Smooth muscle cell (in vitro differentiated cells): ENCODE measurements at regions not wholly inside any gene's neighbourhood (a gene's known extent, or its start where the extent isn't known, plus 50 kb on each side); places are given as distances from the start of the nearest gene placed in this dataset.

Experiments
- DNase-seq: peaks from one replicate; lab custom pipeline; 2025; ENCODE audit not compliant: unreplicated experiment; lab: John Stamatoyannopoulos, UW
- H2AFZ ChIP-seq: fragments of 200-600 bp; sonication (generic); 2 replicates; pipeline ENCODE4 v1.6.0; 2016; ENCODE audit warnings: antibody characterized with exemption, low read depth, mild to moderate bottlenecking
- H3F3A ChIP-seq: fragments of 200-600 bp; sonication (generic); 2 replicates; pipeline ENCODE4 v1.6.0; 2017; ENCODE audit warnings: antibody characterized with exemption, low read depth
- H3K27ac ChIP-seq: fragments of 200-600 bp; sonication (generic); 2 replicates; pipeline ENCODE4 v1.5.1; 2016; ENCODE audit warnings: low read depth, mild to moderate bottlenecking
- H3K27me3 ChIP-seq: fragments of 200-600 bp; sonication (generic); 2 replicates; pipeline ENCODE4 v1.6.1; 2016; ENCODE audit warnings: low read depth, mild to moderate bottlenecking
- H3K36me3 ChIP-seq: fragments of 200-600 bp; sonication (generic); 2 replicates; pipeline ENCODE4 v1.5.1; 2016; ENCODE audit warnings: low read depth
- H3K4me1 ChIP-seq: fragments of 200-600 bp; sonication (generic); 2 replicates; pipeline ENCODE4 v1.5.1; 2016; ENCODE audit warnings: low read depth
- H3K4me2 ChIP-seq: fragments of 200-600 bp; sonication (generic); 2 replicates; pipeline ENCODE4 v1.6.0; 2016; ENCODE audit warnings: mild to moderate bottlenecking
- H3K4me3 ChIP-seq: fragments of 200-600 bp; sonication (generic); 2 replicates; pipeline ENCODE4 v1.5.1; 2016; ENCODE audit warnings: mild to moderate bottlenecking
- H3K79me2 ChIP-seq: fragments of 200-600 bp; sonication (generic); 2 replicates; pipeline ENCODE4 v1.6.0; 2016; ENCODE audit warnings: low read depth, mild to moderate bottlenecking
- H3K9ac ChIP-seq: fragments of 200-600 bp; sonication (generic); 2 replicates; pipeline ENCODE4 v1.6.0; 2016; ENCODE audit warnings: low read depth
- H3K9me3 ChIP-seq: fragments of 200-600 bp; sonication (generic); replicated peaks from 2 replicates; pipeline ENCODE4 v1.5.1; 2016; ENCODE audit warnings: low read depth
- H4K20me1 ChIP-seq: fragments of 200-600 bp; sonication (generic); 2 replicates; pipeline ENCODE4 v1.6.0; 2016; ENCODE audit warnings: low read depth
- WGBS: methylation state at CpG from one replicate; pipeline ENCODE4 v1.1.7; 2016; ENCODE audit warnings: low lambda C conversion rate; 5-methylcytosine and 5-hydroxymethylcytosine counted together
- TF ChIP-seq, protein P1 (sequence below): fragments of 200-600 bp; sonication (generic); IDR thresholded peaks from 2 replicates; pipeline ENCODE4 v1.5.1; 2017; ENCODE audit warnings: borderline replicate concordance, mild to moderate bottlenecking, antibody characterized with exemption; ENCODE audit not compliant: insufficient read depth, poor library complexity, severe bottlenecking

DNA sequence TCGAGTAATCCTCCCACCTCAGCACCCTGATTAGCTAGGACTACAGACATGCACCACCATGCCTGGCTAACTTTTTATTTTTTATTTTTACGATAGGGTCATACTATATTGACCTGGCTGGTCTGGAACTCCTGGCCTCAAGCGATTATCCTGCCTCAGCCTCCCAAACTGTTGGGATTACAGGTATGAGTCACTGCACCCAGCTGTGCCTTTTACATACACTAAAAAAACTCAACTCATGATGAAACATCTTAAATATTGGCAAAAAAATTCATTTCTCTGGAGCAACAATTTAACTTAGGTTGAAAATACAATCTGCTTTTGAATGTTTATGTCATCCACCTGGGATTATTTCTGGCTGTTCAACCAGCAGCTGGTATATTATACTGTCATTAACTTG, 598.3 kb upstream of the ZP4 start:
- 84% methylated on average over 3 of the region's 3 CpGs for WGBS
- no peak overlapping the region for H3K9ac ChIP-seq
- TF ChIP-seq, protein P1, sequence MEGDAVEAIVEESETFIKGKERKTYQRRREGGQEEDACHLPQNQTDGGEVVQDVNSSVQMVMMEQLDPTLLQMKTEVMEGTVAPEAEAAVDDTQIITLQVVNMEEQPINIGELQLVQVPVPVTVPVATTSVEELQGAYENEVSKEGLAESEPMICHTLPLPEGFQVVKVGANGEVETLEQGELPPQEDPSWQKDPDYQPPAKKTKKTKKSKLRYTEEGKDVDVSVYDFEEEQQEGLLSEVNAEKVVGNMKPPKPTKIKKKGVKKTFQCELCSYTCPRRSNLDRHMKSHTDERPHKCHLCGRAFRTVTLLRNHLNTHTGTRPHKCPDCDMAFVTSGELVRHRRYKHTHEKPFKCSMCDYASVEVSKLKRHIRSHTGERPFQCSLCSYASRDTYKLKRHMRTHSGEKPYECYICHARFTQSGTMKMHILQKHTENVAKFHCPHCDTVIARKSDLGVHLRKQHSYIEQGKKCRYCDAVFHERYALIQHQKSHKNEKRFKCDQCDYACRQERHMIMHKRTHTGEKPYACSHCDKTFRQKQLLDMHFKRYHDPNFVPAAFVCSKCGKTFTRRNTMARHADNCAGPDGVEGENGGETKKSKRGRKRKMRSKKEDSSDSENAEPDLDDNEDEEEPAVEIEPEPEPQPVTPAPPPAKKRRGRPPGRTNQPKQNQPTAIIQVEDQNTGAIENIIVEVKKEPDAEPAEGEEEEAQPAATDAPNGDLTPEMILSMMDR: no peak
- no peak for DNase-seq
- H2AFZ ChIP-seq: no peak overlapping the region
- H3K79me2 ChIP-seq: no peaks in the 10 kb centered on the region
- H3K36me3 ChIP-seq: no peaks in the 10 kb centered on the region
- H3K4me2 ChIP-seq: no peak overlapping the region
- H3K4me3 ChIP-seq: no peak overlapping the region
- H3K27me3 ChIP-seq: no peaks in the 10 kb centered on the region
- H4K20me1 ChIP-seq: no peaks in the 10 kb centered on the region
- H3F3A ChIP-seq: no peaks in the 10 kb centered on the region
- H3K9me3 ChIP-seq: no peaks in the 10 kb centered on the region
- H3K27ac ChIP-seq: no peak overlapping the region
- no peaks in the 10 kb centered on the region for H3K4me1 ChIP-seq

DNA sequence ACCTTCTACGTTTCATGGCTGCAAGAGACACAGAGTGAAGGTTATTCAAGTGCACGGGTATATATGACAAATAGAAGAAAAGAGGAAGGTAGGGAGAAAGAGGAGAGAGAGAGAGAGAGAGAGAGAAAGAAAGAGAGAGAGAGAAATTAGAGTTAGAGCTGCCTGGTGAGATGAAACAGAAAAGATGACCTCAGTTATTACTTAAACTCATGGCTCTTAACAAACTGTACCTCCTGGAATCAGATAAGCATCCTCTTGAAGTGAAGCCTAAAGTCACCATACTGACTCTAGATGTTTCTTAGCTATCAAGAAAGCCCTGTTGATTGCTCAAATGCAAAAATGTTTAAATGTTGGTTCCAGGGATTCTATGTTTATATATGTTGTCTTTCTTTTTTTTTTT, 597.7 kb upstream of the ZP4 start:
- 91% methylated on average over 2 of the region's 2 CpGs for WGBS
- H3K27me3 ChIP-seq: no peaks in the 10 kb centered on the region
- no peaks in the 10 kb centered on the region for H3K4me1 ChIP-seq
- no peaks in the 10 kb centered on the region for H3K9me3 ChIP-seq
- H3K4me2 ChIP-seq: no peak overlapping the region
- no peak overlapping the region for H2AFZ ChIP-seq
- no peaks in the 10 kb centered on the region for H3F3A ChIP-seq
- H3K4me3 ChIP-seq: no peak overlapping the region
- no peak overlapping the region for H3K9ac ChIP-seq
- H3K36me3 ChIP-seq: no peaks in the 10 kb centered on the region
- no peaks in the 10 kb centered on the region for H4K20me1 ChIP-seq
- TF ChIP-seq, protein P1: no peak
- no peak overlapping the region for H3K27ac ChIP-seq
- DNase-seq: no peak
- H3K79me2 ChIP-seq: no peaks in the 10 kb centered on the region

DNA sequence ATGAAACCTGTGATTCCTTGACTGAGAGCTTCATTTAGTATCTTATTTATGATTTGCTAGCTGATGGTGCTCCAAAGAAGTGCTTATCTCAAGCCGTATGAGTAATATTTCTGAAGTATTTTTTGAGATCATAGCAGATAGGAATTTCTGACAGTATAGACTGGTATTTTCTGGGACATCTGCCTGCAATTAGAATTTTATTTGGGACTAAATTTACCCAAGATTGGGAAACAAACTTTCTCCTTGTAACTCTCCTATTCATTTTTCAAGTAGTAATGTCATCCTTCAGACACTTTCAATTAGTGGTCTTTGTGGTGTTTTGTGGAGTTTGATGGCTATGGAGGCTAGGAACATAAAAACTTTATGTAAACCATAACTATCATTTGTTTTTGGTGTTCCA, 597.2 kb upstream of the ZP4 start:
- H3K9me3 ChIP-seq: no peaks in the 10 kb centered on the region
- no peak overlapping the region for H3K4me2 ChIP-seq
- no peaks in the 10 kb centered on the region for H3F3A ChIP-seq
- TF ChIP-seq, protein P1: no peak
- H3K79me2 ChIP-seq: no peaks in the 10 kb centered on the region
- H4K20me1 ChIP-seq: no peaks in the 10 kb centered on the region
- H3K27ac ChIP-seq: no peak overlapping the region
- no peak for DNase-seq
- H3K4me3 ChIP-seq: no peak overlapping the region
- H3K27me3 ChIP-seq: no peaks in the 10 kb centered on the region
- H2AFZ ChIP-seq: no peak overlapping the region
- no peaks in the 10 kb centered on the region for H3K36me3 ChIP-seq
- no peak overlapping the region for H3K9ac ChIP-seq
- no peaks in the 10 kb centered on the region for H3K4me1 ChIP-seq
- 78% methylated on average over 1 of the region's 1 CpG for WGBS

DNA sequence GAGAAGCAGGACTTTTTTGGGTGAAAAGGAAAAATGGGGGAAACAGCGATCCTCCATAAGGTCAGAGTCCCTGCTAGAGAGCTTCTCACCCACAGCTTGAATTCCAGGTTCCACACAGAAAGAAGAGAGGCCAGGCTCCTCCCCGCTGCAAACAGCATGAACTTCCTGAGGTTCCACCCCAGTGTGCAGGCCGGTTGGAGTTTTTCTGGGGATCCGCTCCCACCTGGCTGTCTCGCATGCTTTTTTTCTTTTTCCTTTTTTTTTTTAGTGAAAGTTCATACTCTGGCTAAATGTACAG, 595.1 kb upstream of the ZP4 start:
- no peaks in the 10 kb centered on the region for H3K9me3 ChIP-seq
- H3K4me2 ChIP-seq: peak overlapping the region; percentile 60
- H3K4me1 ChIP-seq: no peaks in the 10 kb centered on the region
- peak overlapping the region; percentile 21 for H3K4me3 ChIP-seq
- no peaks in the 10 kb centered on the region for H3K27me3 ChIP-seq
- no peak overlapping the region for H3K9ac ChIP-seq
- peak overlapping the region; percentile 46 for H3K27ac ChIP-seq
- TF ChIP-seq, protein P1: no peak
- H4K20me1 ChIP-seq: no peaks in the 10 kb centered on the region
- no peaks in the 10 kb centered on the region for H3K36me3 ChIP-seq
- WGBS: 84% methylated on average over 5 of the region's 5 CpGs
- H3K79me2 ChIP-seq: no peaks in the 10 kb centered on the region
- peak overlapping the region; percentile 3 for H2AFZ ChIP-seq
- no peaks in the 10 kb centered on the region for H3F3A ChIP-seq
- DNase-seq: no peak
